ENCODE measurements at regions not wholly inside any gene's neighbourhood (a gene's known extent, or its start where the extent isn't known, plus 50 kb on each side); places are given as distances from the start of the nearest gene placed in this dataset.

DNA sequence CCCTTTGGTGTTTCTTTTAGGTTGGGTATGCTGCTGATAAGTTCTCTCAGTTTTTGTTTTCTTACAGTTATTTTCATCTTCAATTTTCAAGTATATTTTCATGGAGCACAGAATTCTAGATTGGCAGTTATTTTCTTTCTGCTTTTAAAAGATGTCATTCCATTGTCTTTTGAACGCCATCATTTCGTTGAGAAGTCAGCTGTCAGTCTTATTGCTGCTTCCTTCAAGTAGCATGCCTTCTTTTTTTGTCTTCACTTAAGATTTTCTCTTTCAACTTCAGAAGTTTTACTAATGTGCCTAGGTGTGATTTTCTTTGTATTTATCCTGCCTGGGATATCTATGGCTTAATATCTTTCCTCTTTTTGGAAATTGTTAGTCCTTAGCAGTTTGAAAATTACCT lies 262.2 kb upstream of the PMFBP1 start:
- TF ChIP-seq POLR2AphosphoS5 (IDR thresholded peaks at IDR 0.05; ENCODE audit: insufficient read depth in 1 of 2, low read depth in 1 of 2) (no peak), POLR2A (IDR thresholded peaks at IDR 0.05) (no peak)

All from vagina (tissue), 2 donors.